GM19372 (cell line): ENCODE measurements at regions not wholly inside any gene's neighbourhood (a gene's known extent, or its start where the extent isn't known, plus 50 kb on each side); places are given as distances from the start of the nearest gene placed in this dataset.
"Not testable (repeated sequence)": the region's sequence is repeated elsewhere in the genome, so short reads cannot be mapped to it uniquely, and the experiment has no call there.

Experiments
- ATAC-seq: cut with Tn5 transposase; IDR thresholded peaks from one replicate; pipeline ENCODE4 v1.9.1; 2021; ENCODE audit warnings: mild to moderate bottlenecking, low read depth, moderate library complexity; ENCODE audit not compliant: unreplicated experiment

DNA sequence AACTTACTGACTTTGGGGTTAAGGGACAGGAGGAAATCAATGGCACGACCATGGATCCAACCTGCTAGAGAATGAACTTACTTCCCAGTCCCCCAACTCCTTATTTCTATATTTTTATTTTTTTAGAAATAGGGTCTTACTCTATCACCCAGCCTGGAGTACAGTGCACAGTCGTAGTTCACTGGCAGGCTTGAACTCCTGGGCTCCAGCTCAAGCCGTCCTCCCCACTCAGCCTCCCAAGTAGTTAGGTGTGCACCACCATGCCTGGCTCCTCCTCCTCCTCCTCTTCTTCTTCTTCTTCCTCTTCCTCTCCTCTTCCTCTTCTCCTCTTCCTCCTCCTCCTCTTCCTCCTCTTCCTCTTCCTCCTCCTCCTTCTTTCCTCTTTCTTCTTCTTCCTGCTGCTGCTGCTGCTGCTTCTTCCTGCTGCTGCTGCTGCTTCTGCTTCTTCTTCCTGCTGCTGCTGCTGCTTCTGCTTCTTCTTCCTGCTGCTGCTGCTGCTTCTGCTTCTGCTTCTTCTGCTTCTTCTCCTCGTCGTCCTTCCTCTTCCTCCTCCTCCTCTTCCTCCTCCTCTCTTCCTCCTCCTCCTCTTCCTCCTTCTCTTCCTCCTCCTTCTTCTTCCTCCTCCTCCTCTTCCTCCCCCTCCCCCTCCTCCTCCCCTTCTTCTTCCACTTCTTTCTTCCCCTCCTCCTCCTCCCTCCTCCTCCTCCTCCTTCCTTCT lies 390.1 kb upstream of the RGS6 start:
- no peak for ATAC-seq

DNA sequence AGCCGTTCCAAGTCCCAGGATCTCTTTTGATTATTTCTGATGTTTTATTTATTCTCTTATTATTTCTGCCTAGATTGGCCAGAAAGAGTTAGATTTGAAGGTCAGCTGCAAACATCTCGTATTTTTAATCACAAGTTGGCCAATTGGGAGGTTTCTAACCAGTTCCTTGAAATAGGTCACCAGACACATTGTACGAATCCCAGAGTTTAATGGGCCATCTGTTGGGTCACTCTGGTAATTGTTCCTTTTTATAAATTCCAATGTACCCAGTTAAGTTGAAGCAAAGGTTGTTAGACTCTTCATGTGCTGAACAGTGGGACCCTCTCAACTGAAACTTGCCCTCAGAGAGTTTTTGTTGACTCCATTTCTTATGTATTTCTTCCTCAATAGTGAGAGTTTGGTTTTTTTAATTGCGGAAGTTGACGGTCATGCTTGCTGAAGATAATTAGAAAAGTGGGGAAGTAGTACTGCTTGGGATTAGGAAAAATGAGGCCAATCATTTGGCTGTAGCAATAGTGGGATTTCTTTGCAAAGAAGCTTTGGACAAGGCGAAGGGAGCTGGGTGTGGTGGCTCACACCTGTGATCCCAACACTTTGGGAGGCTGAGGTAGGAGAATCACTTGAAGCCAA lies 382.7 kb upstream of the RGS6 start:
- no peak for ATAC-seq

DNA sequence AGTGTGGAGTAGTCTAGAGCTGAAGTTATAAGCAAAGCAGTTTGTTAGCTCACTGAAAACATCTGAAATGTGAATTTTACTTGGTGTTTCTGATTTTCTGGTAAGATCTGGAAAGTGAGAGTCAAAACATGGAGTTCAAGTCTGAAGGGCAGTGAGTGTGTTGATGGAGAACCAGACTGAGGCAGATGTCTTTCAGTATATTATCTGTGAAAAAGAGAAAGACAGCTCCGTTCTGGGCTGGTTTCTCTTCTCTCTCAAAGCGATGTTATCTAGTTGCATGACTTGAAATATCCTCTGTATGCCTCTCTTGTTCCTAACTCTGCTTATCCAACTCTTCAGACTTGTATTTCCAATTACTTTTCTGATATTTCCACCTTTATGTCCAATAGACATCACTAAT lies 381.9 kb upstream of the RGS6 start:
- ATAC-seq = no peak

DNA sequence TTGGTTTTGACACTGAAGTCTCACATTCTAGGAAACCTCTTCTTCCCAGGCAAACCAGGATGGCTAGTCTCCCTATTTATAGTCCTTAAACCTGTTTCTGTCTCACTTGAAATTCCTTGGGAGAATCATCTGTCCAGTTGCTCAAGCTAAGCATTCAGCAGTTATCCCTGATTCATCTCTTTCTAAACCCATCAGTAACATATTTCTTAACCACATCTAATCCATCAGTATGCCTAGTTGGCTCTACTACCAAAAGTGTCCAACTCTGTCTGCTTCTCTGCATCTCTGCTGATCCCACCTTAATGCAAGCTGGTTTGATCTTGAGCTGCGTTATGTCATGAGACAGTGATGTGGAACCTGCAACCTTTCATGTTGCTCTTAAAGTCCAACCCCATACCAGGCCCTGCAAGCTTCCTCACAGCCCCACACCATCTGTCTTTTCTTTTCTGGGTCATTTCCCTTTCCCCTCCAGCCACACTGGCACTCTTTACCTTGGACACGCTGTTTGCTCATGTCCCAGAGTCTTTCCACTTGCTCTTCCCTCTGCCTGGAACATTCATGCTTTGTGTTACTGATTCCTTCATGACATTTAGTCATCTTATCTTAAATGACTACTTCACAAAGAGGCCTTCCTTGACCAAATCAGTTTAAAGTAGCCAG lies 380.8 kb upstream of the RGS6 start:
- no peak for ATAC-seq

DNA sequence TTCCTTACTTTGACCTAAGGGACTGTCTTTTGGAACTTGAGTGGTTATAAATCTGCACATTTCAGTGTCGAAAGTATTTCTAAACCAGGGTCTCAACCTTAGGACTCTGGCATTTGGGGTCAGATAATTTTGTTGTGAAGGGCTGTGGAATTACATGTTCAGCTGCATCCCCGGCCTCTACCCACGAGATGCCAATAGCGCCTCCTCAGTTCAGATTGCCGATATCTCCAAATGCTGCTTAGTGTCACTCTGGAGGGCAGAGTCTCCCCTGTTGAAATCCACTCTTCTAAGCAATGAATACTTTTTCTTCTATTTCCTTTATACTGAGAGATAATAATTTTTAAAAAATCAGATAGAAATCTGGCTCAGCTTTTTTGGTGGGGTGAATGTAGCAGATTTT lies 379.4 kb upstream of the RGS6 start:
- no peak for ATAC-seq

DNA sequence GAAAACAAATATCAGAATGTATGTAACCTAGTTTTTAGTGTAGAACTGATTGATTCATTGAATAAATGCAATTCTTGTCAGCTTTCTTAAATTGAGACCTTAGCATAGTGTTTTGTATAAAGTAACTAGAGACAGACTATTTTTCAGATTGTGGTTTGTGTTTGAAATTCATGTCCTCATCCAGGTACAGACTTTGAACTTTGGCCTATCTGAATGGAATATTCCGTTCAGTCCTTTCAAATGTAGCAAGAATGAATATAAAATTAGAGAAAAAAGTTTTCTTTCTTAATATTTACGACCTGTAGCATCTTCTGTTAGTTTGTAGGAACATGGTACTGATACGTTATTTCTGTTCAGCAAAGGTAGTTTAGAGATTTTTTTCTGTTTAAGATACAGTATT lies 378.4 kb upstream of the RGS6 start:
- no peak for ATAC-seq

DNA sequence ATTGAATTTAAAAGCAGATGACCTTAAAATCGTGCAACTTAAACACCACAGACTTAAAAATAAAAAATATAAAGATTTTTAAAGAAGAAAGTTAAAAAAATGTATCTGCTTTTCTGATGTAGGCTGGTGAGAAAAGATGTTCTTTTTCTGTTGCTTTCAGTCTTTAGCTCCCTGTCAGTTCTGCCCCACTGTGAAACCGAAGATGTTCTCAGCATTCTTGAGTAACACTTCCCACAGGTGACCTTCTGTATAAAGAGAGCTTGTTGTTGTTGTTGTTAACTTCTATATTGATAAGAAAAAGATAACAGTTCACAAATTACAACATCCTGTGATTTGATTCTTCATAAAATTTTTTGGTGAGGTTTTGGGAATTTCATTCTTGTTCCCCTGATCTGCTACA lies 377.9 kb upstream of the RGS6 start:
- no peak for ATAC-seq

DNA sequence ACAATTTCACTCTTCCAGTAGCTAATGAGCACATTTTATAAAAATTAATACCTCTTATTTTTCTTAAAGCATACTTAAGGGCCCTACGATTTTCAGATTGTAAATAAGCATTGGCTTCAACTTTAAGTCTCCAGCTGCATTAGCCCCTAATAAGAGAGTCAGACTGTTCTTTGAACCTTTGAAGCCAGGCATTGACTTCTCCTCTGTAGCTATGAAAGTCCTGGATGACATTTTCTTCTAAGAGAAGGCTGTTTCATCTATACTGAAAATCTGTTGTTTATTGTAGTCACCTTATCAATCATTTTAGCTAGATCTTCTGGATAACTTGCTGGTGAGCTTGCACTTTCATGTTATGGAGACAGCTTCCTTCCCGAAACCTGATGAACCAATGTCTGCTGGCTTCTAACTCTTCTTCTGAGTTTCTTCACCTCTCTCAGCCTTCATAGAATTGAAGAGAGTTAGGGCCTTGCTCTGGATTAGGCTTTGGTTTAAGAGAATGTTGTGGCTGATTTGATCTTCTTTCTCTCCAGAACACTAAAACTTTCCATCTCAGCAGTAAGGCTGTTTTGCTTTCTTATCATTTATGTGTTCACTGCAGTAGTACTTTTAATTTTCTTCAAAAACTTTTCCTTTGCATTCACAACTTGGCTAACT lies 377.1 kb upstream of the RGS6 start:
- ATAC-seq = peak; percentile 10

DNA sequence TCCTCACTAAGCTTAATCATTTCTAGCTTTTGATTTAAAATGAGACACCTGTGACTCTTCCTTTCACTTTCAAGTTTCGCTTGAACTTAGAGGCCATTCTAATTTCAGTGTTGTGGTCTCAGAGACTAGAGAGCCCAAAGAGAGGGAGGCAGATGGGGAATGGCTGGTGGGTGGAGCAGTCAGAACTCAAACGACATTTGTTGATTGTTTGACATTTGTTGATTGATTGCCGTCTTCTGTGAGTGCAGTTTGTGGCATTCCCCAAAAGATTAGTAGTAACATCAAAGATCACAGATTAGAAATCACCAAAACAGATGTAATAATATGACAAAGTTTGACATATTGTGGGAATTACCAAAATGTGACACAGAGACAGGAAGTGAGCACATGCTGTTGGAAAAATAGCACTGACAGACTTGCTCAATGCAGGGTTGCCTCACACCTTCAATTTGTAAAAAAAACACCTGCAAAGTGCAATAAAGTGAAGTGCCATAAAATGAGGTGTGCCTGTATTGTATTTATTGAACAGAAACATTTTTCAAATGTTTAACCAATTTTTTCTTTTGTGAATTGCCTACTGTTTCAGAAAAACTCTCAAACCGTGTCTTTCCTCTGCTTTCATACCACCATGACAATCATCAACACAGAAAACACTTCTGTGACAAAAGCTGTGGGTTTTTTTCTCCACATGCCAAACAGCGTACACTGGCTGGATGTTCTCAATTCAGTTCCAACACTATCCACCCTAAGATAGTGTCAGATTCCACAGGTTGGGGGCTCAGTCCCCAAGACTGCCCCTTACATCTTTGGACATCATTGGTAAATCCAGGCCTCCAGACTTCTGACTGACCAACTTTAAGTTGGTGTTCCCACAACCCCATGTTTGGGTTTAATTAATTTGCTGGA lies 376.3 kb upstream of the RGS6 start:
- ATAC-seq = peak; percentile 89

DNA sequence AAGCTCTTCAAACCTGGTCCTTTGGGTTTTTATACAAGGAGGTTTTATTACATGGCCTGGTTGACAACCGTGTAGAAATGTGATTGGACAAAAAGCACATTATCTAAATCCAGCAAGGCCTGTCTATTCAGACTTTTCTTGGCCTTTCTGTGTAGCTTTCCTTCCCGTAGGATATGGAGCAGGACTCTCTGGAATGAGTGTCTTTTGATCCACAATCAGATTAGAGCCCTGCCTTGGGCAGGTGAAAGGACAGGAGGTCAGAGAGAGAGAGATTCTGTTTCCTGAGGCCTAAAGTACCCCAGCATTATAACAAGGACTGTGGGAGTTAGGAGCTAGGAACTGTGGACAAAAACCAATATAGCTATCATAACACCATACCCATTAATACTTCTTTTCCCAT lies 375.5 kb upstream of the RGS6 start:
- no peak for ATAC-seq

DNA sequence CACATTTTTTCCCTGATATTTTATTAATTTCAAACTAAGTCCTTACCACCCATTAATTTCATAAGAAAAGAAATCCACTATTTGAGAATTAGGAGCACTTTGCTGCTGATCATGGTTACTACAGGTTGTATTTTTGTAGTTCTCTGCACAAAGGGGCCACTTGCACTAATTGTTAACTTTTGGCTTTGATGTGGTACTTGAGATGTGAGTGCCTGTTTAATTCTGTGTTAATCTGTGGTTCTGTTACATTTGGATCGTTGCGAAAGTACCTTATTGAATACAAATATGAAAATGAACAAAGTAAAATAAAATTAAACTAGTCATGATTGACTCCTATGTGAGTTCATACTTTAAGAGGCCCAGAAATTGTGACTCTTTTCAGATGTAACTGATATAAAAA lies 374.9 kb upstream of the RGS6 start:
- ATAC-seq = no peak

DNA sequence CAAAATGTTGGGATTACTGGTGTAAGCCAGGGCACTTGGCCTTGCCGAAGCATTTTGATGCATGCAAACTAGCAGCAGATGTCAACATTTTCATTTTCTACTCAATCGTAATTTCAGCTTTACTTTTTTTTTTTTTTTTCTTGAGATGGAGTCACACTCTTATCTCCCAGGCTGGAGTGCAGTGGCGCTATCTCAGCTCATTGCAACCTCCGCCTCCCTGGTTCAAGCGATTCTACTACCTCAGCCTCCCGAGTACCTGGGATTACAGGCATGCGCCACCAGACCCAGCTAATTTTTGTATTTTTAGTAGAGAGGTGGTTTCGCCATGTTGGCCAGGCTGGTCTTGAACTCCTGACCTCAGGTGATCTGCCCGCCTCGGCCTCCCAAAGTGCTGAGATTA lies 373.3 kb upstream of the RGS6 start:
- not testable (repeated sequence) for ATAC-seq

DNA sequence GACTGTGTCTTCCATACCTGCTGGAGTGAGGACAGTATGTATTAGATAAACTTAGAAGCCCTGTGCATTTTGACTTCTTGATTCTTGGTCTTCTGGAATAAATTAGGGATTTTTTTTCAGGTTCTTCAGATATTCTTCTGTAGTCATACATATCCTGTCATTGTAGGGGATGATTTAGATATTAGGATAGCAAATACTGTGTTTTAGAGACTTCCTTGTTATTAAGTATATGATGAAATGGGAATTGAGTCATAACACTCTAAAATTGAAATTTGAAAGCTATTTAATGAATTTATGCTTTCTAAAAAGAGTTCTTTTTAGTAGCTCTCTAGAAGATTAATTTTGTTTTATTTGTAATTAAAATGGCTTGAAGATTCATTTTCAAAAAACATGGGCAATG lies 371.5 kb upstream of the RGS6 start:
- no peak for ATAC-seq

DNA sequence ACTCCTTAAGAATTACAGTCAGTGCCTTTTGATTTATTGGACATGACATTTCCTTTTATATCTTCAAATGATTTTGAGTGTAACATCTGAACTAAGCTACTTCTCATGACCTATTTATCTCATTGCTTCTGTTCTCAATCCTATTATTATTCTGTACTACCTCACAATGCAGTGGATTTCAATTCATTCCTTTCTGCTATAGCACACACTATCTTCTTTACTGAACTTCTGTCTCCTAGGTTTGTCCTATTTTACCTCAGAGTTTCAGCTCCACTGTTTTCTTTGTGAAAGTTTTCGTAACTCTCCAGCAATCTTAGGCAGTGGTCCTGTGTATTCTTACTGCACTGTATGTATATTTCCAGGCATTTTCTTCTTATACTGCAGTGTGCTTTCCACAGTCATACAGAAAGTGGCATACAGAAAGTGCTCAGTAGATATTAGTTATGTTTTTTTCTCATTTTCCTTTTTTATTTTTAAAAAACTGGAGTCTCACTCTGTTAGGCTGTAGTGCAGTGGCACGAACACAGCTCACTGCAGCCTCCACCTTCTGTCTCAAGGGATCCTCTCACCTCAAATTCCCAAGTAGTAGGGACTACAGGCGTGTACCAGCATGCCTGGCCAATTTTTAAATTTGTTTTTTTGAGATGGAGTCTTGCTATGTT lies 368.6 kb upstream of the RGS6 start:
- no peak for ATAC-seq

DNA sequence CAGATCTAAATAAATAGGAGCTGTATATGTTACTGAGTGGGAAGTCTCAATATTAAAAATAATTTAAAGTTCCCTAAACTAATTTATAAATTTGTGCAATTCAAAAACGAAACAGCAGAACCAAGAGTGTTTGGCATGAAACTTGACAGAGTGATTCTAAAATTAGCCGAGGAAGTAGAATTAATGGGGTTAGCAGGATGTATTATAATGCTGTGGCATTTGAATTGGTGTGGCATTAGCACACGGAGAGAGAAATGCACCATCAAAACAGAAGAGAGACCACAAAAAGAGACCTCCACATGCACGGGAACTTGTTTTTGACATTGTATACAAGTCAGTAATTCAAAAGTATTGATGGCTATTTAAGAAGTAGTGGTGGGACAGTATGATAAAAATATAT lies 366.0 kb upstream of the RGS6 start:
- no peak for ATAC-seq

DNA sequence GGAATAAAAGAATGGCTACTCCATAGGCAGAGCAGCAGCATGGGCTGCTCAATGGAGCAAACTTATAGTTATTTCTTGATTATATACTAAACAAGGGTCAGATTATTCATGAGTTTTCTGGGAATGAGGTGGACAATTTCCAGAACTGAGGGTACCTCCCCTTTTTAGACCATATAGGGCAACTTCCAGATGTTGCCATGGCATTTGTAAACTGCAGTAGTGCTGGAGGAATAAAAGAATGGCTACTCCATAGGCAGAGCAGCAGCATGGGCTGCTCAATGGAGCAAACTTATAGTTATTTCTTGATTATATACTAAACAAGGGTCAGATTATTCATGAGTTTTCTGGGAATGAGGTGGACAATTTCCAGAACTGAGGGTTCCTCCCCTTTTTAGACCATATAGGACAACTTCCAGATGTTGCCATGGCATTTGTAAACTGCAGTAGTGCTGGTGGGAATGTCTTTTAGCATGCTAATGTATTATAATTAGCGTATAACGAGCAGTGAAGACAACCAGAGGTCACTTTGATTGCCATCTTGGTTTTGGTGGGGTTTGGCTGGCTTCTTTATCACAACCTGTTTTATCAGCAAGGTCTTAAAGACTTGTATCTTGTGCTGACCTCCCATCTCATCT lies 364.6 kb upstream of the RGS6 start:
- not testable (repeated sequence) for ATAC-seq

DNA sequence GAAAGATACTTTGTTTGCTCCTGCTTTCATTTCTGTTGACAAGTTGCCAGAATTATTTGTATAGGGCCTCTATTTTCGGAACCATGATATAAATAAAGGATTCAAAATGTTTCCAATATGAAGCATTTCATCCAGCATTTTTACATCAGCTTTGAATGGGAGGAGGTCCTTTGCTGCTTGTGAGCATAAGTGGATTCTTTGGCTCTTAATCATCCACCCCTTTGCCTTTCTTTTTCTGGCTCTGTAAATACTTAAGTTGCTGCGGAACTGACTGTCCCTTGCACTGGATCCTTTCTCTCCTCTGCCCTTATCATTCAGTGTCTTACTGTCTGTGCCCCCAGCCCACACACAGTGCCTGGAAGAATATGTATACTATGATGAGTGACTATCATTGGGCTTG lies 357.3 kb upstream of the RGS6 start:
- ATAC-seq = no peak

DNA sequence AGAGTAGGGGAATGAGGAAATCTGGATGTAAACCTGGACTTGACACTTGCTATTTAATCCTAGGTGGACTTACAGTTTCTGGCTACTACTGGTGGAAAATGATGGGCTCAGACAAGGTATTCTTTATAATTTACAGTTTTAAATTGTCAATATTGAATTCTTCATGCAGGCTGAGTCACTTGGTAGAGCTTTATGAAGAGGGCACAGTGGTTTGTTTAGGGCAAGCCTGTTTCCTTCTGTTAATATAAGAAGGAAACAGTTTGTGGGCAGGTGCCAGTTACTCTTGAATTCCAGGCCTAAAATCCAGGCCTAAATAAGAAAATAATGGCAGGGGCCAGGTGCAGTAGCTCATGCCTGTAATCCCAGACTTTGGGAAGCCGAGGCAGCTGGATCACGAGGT lies 355.8 kb upstream of the RGS6 start:
- ATAC-seq = no peak

DNA sequence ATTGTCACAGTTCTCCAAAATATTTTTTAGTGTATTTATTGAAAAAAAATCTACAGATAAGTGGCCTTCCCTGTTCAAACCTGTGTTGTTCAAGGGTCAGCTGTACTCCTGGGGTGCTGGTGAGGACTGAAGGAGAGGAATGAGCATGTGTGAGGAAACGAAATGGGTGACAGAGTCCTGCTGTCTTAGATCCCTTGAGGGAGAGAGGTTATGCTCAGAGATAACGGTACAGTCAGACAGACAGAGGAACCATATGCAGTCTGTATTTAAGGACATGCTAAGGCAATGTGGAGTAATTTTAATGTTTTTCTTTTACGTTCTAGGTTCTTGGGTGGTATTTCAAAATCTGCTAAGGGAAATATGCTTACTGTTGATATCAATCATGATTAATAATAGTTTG lies 352.9 kb upstream of the RGS6 start:
- no peak for ATAC-seq

DNA sequence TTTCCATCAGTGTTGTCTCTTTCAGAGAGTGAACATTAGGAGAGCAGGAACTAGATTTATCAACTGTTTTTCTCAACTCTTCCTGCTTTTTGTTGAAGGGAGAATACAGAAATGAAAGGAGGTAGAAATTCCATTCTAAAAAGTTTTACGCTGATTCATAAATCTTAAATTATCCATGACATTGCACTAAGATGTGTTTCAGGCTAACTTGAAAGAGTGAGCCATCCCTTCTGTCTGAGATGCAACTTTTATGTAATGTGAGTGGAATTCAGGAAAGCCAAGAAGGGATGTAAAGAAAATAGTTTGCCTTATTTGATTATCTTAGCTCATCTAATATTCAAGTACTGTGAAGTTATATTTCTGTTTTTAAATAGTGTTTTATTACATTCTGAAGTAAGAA lies 349.5 kb upstream of the RGS6 start:
- ATAC-seq = no peak
